Natural killer cell (primary cell): ENCODE measurements at regions not wholly inside any gene's neighbourhood (a gene's known extent, or its start where the extent isn't known, plus 50 kb on each side); places are given as distances from the start of the nearest gene placed in this dataset.

Experiments used
- ATAC-seq, 3 donors: fragments of 150-1000 bp in 2 of 3; fragments of 200-7000 bp in 1 of 3; cut with Tn5 transposase; 1 replicate in 1 of 3; 2 replicates in 2 of 3; pipeline ENCODE4 v1.10.0; 2021; ENCODE audit warnings: mild to moderate bottlenecking in 2 of 3, moderate library complexity in 2 of 3
- DNase-seq, 2 donors: peaks; one replicate each; pipeline versions ENCODE4 v3.0.0 to v3.0.0-alpha.2; 2013 to 2021; ENCODE audit warnings: mixed read lengths in 1 of 2
- H3K27ac ChIP-seq: one replicate; pipeline ENCODE4 v1.5.1; 2013; ENCODE audit warnings: mild to moderate bottlenecking, low read length
- H3K27me3 ChIP-seq: one replicate; pipeline ENCODE4 v1.6.1; 2013; ENCODE audit warnings: low read length; ENCODE audit not compliant: control insufficient read depth, insufficient read depth
- H3K36me3 ChIP-seq: one replicate; pipeline ENCODE4 v1.6.1; 2013; ENCODE audit warnings: low read length; ENCODE audit not compliant: control insufficient read depth, insufficient read depth
- H3K4me1 ChIP-seq: one replicate; pipeline ENCODE4 v1.6.1; 2013; ENCODE audit warnings: low read length; ENCODE audit not compliant: control insufficient read depth, insufficient read depth
- H3K4me3 ChIP-seq: one replicate; pipeline ENCODE4 v1.5.1; 2013; ENCODE audit warnings: low read length
- H3K9me3 ChIP-seq: one replicate; pipeline ENCODE4 v1.6.1; 2013; ENCODE audit warnings: low read length; ENCODE audit not compliant: control insufficient read depth, insufficient read depth
- H3K27ac Mint-ChIP-seq, 2 donors: one replicate each; pipeline ENCODE4 v1.8.0; 2022; ENCODE audit warnings: mild to moderate bottlenecking in 2 of 2, mixed read lengths in 2 of 2, moderate library complexity in 1 of 2
- H3K27me3 Mint-ChIP-seq, 2 donors: one replicate each; pipeline ENCODE4 v1.8.0; 2022; ENCODE audit warnings: low read depth in 2 of 2, mixed read lengths in 2 of 2
- H3K36me3 Mint-ChIP-seq: one replicate; pipeline ENCODE4 v1.8.0; 2022; ENCODE audit warnings: mixed read lengths
- H3K4me1 Mint-ChIP-seq, 2 donors: one replicate each; pipeline ENCODE4 v1.8.0; 2022; ENCODE audit warnings: mixed read lengths in 2 of 2
- H3K4me3 Mint-ChIP-seq: one replicate; pipeline ENCODE4 v1.8.0; 2022; ENCODE audit warnings: mild to moderate bottlenecking, moderate library complexity, mixed read lengths
- H3K9me3 Mint-ChIP-seq, 2 donors: one replicate each; pipeline ENCODE4 v1.8.0; 2022; ENCODE audit warnings: mixed read lengths in 2 of 2
- CTCF ChIP-seq: fragments of 200-600 bp; IDR thresholded peaks from one replicate; pipeline ENCODE4 v1.8.0; 2022; ENCODE audit warnings: antibody characterized with exemption
- WGBS: methylation state at CpG from one replicate; pipeline ENCODE4 v1.1.7; 2013; ENCODE audit warnings: missing lambda C conversion rate; ENCODE audit not compliant: insufficient coverage; 5-methylcytosine and 5-hydroxymethylcytosine counted together
- intact Hi-C: fragments of 100-400 bp; cut with micrococcal nuclease; formaldehyde crosslinking; loops from one replicate; pipeline ENCODE4 v1.14.2; 2022

GRCh38 chr9:113803811-113804589 lies 72.1 kb upstream of the ZNF618 start:
- H3K4me3 Mint-ChIP-seq: no peak overlapping the region
- no peak for TF ChIP-seq CTCF
- 63% methylated on average over 6 of the region's 8 CpGs for WGBS
- H3K36me3 Mint-ChIP-seq: no peaks in the 10 kb centered on the region
- H3K27ac ChIP-seq: no peak overlapping the region
- no peaks in the 10 kb centered on the region for H3K27me3 Mint-ChIP-seq
- no peak overlapping the region for H3K27ac Mint-ChIP-seq
- no peaks in the 10 kb centered on the region for H3K36me3 ChIP-seq
- H3K9me3 Mint-ChIP-seq: no peaks in the 10 kb centered on the region
- H3K4me3 ChIP-seq: no peak overlapping the region
- no peaks in the 10 kb centered on the region for H3K9me3 ChIP-seq
- intact Hi-C loops: no loop called here
- peaks cover 0 to 6% of the 10 kb centered on the region in 2 donors for H3K4me1 Mint-ChIP-seq
- no peaks in the 10 kb centered on the region for H3K4me1 ChIP-seq
- DNase-seq: no peak
- no peak for ATAC-seq
- no peaks in the 10 kb centered on the region for H3K27me3 ChIP-seq

DNA sequence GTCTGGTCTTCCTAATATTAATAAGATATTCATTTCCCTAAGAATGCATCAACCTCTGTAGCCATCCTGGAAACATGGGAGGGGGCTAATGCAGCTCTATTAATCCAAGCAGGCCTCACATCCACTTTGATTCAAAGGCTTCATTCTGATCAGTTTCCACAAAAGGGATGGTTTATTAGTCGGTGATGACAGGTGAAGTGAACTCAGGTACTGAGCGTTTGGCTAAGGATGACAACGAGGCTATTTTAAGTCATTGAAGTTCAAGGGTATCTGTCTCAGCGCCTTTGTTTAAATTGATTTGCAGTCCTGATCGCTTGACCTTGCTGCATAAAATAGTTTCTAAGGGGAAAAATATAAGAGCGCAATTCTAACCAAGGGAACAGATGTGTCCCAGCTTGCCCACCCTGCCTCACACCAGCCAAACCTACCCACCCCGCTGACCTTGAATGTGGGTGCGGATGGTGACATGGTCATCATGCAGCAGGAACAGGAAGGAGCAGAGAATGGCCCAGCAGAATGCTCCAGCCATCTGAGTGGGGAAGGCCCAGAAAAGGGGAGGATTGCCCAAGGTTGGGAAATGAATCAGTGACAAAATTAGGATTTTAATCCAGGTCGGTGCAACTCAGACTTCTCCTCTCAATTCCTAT lies 70.5 kb upstream of the ZNF618 start:
- Histone ChIP-seq H3K4me3 (no peak overlapping the region), H3K27ac (no peak overlapping the region), H3K9me3 (no peaks in the 10 kb centered on the region), H3K36me3 (no peaks in the 10 kb centered on the region), H3K4me1 (no peaks in the 10 kb centered on the region), H3K27me3 (no peaks in the 10 kb centered on the region)
- DNase-seq (no peak), ATAC-seq (no peak)
- no peaks in the 10 kb centered on the region for H3K9me3 Mint-ChIP-seq
- WGBS: 92% methylated on average over 7 of the region's 9 CpGs
- intact Hi-C loops: loop anchor here (2.0 kb wide), 2 partner anchors 71 to 157 kb away; partner anchors contain the start of gene ZNF618
- no peaks in the 10 kb centered on the region for H3K36me3 Mint-ChIP-seq
- no peak overlapping the region for H3K27ac Mint-ChIP-seq
- H3K27me3 Mint-ChIP-seq: no peaks in the 10 kb centered on the region
- peaks cover 0 to 6% of the 10 kb centered on the region in 2 donors for H3K4me1 Mint-ChIP-seq
- no peak for TF ChIP-seq CTCF
- H3K4me3 Mint-ChIP-seq: no peak overlapping the region

- H3K4me3 ChIP-seq: no peak overlapping the region
- H3K4me3 Mint-ChIP-seq: no peak overlapping the region
- H3K4me1 ChIP-seq: no peaks in the 10 kb centered on the region
- no peaks in the 10 kb centered on the region for H3K9me3 ChIP-seq
- WGBS: 30% methylated on average over 14 of the region's 15 CpGs
- H3K27me3 Mint-ChIP-seq: peaks cover 1 to 2% of the 10 kb centered on the region in 2 donors
- H3K27me3 ChIP-seq: peaks cover 1% of the 10 kb centered on the region
- DNase-seq (peak; percentile 25 to 62), ATAC-seq (peak; percentile 68 to 85 (median 70))
- H3K4me1 Mint-ChIP-seq: peaks cover 0 to 6% of the 10 kb centered on the region in 2 donors
- no peaks in the 10 kb centered on the region for H3K36me3 ChIP-seq
- intact Hi-C loops: loop anchor here (2.0 kb wide), 2 partner anchors 69 to 155 kb away; partner anchors contain the start of gene ZNF618
- no peak overlapping the region for H3K27ac ChIP-seq
- no peaks in the 10 kb centered on the region for H3K9me3 Mint-ChIP-seq
- peak; percentile 96 for TF ChIP-seq CTCF
- H3K27ac Mint-ChIP-seq: no peak overlapping the region
- no peaks in the 10 kb centered on the region for H3K36me3 Mint-ChIP-seq
These were observed 68.7 kb upstream of the ZNF618 start for GRCh38 chr9:113807173-113808061.
